ENCODE measurements at regions not wholly inside any gene's neighbourhood (a gene's known extent, or its start where the extent isn't known, plus 50 kb on each side); places are given as distances from the start of the nearest gene placed in this dataset.
"Not testable (repeated sequence)": the region's sequence is repeated elsewhere in the genome, so short reads cannot be mapped to it uniquely, and the experiment has no call there.

DNA sequence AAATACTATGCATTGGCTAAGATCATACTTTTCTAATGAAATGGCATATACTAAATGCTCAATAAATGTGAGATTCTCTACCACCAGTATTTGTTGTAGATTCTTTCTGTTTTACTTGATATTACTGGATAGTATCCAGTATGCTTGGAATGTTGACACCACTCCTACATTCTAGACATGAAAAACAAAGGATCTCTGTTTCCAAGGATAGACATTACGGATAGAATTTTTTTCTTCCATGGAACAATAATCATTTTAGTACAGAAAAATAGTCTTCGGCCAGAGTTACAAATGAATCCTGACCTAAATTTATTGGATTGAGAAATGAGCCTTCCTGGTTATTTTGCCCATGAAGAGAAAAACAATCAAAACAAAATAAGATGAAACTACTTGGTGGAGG, 258.2 kb upstream of the NT5E start:
- no peak for DNase-seq

DNA sequence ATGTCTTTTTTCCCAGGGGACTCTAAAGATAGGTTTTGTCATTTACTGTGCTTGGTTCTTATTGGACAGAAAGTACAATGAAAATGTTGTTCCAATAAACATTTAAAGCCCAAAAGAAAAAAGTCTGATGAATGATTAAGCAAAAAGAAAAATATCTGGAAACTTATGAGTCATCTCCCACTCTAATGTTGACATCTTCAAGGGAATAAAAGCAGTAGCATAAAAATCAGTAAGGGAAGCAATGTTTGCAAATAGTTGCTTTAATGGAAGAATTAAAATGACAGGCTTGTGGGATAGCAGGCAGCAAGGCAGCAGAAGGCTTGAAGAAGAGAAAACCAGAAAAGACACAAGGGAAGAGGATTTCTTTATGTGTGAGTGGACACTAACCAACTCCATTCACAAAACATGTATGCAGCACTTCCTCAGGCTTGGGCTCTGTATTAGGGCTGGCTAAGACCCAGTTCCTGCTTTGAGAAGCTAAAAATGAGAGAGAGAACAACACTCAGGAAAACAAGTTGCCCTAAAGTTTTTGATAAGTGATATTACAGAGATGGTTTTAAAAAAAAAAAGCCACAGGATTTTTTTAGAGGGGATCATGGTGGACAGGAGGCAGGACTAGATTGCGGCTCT, 263.2 kb upstream of the NT5E start:
- DNase-seq = no peak

DNA sequence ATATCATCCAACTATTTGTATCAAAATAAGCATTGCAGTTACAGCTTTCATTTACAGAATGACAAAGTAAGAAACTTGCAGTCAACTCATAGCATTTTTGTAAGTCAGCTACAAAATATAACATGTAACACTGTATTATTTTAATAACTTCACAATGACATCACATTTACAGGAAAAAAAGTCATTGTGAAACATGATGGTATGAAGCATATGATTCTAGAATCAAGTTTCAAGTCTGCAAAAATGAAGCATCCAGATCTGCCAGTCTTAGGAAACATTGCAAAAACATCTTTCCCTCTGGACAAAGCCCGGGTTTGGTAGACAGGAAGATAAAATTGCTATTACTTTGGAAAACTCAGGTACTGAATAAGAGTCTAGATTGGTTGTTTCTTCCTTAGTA, 263.9 kb upstream of the NT5E start:
- no peak for DNase-seq

DNA sequence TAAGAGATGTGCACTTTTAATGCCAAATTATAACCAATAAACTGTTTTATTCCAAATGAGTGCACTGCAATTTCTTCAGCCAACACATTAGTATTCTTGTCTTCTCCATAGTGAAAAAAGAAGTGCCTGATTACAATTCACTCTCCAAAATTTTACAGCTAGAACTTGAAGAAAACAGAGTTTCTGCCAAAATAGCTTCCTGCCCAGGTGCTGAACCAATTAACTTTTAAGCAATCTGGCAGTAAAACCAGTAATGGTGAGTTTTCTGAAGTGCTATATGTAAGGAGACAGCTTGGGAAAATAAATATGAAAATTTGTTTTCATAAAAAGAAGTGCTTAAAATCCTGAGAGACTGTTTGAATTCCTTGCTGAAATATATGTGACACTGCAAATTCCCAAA, 266.0 kb upstream of the NT5E start:
- DNase-seq = no peak

DNA sequence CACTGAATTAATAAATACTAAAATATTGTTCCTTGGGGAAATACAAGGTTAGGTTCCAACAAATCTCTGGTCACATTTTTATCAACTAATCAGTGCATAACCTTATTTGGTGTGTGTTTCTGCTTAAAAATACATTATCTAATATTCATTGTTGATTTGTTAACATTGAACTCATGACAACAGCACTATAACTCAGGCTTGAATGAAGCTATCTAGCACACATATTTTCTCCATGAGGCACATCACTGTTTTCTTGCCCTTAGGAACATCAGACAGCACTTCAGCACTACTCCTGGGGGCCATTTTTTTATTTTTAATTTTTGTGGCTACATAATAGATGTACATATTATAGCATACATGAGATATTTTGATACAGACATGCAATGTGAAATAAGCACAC, 277.2 kb upstream of the NT5E start:
- no peak for DNase-seq

DNA sequence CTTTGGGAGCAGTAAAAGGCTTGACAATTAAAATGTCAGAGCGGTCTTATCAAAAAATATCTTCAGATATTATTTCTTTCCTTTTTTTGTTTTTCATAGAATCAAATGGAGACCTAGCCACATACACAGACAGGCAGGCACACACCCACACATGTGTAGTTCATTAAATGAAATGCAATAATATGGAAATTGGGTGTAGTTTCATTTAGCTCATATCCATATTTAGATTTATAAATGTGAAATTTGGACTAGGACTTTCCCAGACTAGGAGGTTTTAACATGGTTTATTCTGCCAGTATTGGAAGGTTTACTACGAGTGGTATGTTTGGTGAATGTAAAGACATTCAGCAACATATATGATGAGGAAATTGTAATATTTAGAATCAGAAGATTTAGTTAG, 277.7 kb upstream of the NT5E start:
- DNase-seq = no peak

DNA sequence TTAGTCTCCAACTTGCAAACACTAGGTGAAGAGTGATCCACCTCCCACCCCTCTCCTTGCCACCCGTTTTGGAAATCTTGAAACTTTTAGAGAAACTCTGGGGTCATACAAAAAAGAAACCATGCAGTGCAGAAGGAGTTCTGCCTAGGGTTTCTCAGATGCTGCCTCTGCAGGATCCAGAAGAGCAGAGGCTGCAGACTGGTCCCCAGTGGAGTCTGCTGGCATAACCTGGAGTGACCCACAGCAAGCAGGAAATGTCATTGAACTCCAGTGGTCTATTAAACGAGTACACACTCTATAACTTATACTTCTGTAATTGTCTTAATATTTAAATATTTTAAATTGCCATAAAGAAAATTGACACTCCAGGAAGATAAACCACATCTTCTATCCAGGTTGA, 280.7 kb upstream of the NT5E start:
- no peak for DNase-seq

DNA sequence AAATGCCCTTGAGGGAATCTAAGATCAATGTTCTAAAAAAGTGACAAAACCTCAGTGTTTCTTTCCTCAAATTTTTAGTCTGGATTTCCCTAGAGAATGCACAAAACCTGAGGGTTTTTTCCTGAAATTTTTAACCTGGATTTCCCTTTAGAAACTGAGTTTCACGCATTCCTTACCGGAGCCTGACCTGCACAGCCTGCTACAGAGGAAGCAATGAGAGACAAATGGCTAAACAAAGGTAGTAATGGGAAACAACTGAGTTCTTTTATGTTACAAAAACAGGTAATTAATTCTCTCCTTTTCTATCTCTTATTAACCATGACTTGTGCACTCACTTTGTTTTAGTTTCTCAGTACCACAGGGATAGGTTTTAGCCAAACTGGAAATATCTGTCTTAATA, 281.7 kb upstream of the NT5E start:
- DNase-seq = no peak

DNA sequence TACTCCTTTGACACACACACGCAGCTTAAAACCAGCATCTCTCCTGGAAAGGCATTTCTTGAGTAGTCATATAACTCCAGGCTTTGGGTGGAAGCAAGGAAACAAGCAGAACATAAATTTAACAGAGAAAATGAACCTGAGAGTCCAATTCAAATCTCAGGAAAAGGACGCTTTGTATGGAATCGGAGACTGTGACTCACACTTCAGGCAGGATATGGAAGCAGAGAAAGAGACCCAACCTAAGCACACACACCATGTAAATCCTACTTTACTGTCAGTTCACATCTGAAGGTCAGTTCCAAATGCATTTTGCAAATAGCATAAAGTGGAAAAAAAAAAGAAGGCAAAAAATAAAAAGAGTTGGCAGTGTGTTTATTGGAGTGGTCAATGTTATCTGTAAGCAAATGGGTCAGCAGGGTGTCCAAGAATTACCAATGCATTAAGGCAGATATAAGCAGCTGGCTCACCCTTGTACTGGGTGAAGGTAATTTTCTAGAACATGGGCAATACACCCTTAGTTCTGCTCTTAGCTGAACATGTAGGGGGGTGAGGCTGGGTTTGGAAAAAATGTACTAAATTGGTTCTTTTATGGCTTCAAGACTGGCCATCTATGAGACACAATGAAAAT, 283.7 kb upstream of the NT5E start:
- no peak for DNase-seq

DNA sequence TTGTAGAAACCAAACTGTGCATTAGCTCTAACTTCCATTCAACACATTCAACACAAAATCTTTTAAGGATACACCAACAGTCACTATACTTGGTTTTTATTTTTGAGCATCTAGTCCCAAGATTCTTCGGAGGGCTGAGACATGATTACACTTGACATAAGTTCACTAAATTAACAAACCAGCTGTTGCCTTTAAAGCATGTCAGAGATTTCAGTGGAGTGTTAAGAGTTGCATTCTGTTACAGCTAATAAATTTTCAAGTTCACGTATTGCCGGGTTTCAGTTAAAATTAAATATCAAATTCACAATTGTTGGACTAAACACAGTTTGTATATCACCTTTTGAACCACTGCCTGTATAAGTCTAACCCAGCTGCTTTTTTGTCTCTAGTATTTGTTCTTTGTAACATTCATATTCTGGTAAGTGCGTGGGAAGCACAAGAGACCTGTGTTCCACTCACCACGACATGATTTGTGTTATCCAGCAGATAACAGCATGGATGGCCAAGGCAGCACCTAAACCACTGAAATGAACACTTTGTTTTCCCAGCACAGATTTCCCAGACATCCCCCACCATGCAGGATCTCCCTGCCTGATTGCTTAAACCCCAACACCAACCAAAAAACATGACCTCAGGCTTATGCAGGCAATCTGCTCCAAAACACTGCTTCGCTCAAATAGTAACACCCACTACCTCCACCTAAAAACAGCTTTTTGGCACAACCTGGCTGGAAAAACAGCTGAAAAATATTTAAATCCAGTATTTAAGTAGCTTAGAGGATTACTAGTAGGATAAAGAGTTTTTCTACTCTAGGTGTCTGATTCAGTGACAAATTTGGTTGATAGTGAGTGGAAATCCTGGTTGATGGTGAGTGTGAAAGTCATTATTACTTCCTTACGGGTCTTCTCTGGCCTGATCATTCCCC, 286.5 kb upstream of the NT5E start:
- no peak for DNase-seq

DNA sequence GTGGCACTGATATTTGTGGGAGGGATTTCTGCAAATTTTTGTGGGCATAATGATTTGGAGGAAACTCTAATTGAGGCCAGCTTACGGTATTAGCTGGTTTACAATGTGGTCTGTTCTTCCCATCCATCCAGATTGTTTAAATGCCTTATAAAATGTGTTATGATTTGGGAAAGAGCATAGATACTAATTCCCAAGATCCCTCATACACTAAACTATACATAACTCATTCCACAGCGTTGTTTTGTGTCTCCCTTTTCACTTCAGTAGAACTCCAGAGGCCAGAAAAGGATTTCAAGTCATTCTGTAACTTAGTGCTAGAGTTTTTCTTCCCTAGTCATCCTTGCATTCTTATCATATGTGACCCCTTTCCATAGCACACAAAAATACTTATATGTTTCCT, 292.6 kb upstream of the NT5E start:
- DNase-seq = no peak

DNA sequence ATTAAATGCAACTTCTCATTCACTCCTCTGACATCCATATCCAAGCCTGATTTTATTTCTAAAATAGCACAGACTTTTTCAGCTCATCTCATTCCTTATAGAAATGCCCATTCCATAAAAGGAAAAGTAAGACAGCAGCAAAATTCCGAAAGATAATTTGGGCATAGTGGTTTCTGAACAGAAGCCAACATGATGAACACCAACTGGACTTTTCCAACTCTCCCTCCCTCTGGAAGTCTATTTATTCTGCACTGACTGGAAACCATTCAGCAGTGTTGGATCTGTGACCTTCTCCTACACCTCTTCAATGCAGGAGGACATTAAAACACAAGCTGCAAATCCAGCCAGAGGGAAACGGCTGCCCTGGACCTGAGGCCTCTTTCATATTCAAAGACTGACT, 306.2 kb upstream of the NT5E start:
- DNase-seq = no peak

DNA sequence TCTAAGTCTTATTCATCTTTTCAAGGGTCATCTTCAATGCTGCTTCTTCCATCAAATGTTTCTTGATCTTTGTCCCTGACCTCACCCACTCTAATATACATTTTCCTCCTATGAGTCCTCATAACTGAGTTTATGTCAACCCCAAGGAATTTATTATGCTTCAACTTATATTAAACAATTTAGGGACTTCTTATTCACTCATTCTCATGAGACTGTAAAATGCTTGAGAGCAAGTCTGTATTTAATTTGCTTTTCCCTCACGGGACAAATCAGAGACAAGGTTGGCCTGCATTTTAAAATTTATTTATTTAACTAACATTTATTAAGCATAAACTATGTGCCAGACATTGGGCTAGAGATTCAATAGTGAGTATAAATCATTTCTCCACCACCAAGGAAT, 312.0 kb upstream of the NT5E start:
- DNase-seq = no peak

DNA sequence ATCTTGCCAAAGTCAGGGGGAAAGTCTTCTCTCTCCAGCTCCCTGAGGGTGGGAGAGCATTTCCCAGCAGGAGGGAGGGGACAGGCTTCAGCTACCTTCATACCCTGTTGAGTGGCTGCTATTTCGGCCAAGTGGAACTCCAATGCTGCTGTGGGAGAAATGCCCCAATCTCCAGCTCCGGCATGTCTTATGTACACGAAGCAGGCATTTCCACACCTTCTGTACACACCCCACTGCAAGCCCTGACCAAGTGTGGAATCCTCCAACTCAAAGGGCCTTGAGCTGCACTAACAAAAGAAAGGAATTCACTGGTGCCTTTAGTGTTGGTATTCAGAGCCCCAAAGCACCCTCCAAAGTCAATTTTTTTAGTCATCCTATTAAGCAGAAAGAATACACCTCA, 313.6 kb upstream of the NT5E start:
- DNase-seq = no peak

DNA sequence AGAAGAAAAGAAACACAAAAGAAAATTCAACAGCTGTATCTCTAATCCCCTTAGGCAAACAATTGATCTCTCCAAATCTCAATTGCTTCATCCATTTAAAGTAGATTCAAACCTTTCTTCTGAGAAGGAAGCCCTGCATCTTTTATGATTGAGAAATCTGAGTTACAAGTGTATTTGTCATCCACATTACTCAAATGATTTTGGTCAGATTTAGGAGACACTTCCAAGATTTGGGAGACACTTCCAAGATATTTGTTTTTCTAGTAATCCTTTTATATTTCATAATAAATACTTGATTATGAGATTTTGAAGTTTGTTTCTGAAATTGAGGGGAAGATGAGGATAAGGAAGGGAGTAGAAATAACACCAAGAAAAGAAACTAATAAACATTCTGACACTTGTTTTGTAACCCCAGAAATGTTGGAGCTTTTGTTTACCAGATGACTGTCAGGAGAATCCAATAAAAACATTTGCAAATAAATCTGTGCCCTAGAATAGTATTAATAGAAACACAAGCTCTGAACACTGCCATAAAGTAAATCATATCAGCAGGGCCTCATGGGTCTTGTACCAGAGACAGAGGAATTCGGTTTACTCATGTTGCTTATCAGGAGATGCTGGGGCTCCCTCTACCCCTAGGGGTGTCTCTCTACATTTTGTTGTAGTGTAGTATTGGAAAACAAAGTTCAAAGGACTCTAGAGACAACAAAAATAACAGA, 314.3 kb upstream of the NT5E start:
- DNase-seq = no peak

DNA sequence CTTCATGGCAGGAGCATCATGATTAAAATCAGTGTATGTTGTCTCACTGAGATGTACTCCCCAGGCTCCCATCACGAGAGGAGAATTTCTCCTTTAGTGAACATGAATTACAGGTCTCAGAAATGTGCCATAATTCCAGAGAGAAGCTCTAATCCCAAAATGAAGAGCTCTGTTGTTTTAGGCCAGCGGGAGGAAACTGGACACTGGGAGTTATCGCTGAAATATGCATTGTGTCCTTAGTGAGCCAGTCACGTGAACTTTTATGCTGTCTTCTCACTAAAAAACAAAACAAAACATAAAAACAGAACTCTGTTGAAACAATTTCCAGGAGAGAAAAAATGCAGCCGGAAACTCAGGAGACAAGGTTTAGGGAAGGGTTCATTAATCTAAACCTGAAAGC, 315.7 kb upstream of the NT5E start:
- no peak for DNase-seq

DNA sequence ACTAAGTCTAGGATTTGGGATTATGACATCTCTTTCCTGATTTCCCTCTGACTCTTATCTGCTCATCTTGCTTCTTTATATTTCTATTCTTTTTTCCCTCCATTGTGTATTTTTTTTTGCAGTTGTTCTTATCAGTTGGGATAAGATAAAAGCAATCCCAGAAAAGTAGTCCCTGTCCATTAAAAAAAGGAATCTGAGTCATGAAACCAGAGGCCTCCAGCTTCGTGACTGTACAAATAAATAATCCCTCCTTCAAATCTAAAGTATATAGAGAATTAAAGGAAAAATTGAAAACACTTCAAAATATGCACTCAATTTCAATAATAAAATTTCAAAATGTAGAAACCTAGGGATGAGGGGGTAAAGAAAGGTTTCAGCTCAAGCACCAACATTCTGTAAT, 317.8 kb upstream of the NT5E start:
- DNase-seq = no peak

DNA sequence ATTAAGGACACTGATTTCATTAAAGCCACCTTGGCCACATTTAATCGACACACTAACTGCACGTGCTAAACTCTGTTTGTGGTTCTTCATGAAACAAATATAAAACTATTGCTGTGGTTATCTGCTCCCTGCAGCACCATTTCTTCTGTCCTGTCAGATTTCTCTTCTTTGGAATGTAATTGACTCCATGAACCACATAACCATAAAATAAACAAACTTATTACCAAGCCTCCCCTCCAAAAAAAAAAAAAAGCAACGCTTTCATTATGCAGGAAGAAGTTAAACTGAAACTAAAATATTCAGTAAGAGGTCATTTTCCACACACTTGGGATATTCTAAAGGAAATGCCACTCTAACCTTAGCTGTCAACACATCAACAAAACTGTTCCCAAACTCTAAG, 319.1 kb upstream of the NT5E start:
- no peak for DNase-seq

DNA sequence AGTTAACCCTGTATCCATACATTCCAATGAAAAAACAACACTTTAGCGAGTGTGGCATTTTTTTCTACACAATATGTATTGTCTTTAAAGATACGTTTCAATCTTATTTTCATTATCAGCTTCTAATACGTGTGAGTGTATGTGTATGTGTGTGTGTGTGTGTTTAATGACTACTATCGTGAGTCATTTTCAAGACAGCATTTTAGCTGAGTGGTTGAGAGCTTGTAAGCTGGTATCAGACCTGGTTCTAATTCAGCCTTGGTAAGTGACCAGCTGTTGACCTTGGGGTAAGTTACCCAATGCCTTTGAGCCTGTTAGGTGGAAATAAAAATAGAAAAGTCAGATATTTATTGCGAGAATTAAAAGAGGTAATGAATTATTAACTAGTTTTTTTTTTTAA, 320.0 kb upstream of the NT5E start:
- no peak for DNase-seq

DNA sequence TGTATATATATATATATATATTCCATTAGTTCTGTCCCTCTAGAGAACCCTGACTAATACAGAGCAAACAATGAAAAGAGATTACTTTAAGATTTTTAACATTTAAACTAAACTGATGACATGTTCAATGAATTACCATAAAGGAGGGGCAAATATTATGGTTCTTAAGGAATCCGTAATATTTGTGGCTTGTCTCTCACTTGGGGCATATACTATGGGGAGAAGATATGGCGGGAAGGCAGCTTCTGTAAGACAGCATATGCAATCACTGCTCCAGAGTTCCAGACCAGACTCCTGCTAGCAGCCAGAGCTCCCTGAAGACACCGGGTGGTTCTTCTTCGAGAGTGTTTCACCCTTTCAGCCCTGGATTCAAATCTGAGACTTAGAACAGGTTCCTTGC, 321.1 kb upstream of the NT5E start:
- no peak for DNase-seq

DNA sequence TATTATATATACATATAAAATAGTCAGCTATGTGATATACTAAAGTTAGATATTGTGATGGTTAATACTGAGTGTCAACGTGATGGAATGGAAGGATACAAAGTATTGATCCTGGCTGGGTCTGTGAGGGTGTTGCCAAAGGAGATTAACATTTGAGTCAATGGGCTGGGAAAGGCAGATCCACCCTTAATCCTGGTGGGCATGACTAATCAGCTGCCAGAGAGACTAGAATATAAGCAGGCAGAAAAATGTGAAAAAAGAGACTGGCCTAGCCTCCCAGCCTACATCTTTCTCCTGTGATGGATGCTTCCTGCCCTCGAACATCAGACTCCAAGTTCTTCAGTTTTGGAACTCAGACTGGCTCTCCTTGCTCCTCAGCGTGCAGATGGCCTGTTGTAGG, 321.6 kb upstream of the NT5E start:
- DNase-seq = not testable (repeated sequence)

DNA sequence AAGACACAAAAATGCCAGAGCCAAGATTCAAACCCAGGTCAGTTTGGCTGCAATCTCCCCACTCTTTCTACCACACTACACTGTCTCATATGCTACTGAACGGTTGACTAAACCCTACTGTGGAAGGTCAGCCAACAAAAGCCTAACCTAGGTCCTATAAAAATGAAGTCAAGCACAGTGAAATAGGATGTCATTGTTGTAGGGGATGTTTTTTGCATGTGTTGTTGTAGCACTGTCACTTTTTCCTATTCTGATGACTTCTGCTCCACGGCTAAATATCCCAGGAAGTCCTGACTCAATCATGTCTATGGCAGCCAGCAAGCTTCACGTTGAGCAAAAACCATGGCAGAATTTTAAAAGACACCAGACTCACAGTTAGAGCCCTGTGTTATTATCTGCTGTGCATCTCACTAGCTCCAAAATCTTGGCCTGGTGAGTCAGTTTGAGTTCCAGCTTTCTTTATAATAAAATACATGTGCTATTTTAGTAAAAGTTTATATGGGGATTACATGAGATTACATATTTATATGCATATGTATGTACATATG, 322.1 kb upstream of the NT5E start:
- DNase-seq = no peak

DNA sequence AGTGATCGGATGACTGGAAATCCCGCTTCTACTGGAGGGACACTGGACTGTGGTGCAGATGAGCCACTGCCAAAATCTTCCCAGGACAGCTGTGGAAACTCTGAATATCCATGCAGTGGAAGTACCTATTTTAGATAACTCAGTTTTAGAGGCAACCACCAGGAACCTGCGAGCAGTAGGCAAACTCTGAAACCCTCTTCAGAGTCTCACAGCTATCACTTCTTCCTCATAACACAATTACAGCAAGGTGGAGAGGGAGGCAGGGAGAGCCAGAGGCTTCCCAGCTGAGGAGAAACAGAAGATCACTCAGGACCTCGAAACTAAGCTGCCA, 322.8 kb upstream of the NT5E start:
- DNase-seq = no peak
